HG02970 (cell line): ENCODE measurements at regions not wholly inside any gene's neighbourhood (a gene's known extent, or its start where the extent isn't known, plus 50 kb on each side); places are given as distances from the start of the nearest gene placed in this dataset.
A peak's percentile ranks its signal among the peaks of the same experiment; 100 is the strongest.

Experiments used
- ATAC-seq: cut with Tn5 transposase; IDR thresholded peaks from one replicate; pipeline ENCODE4 v1.9.1; 2021; ENCODE audit warnings: mild to moderate bottlenecking, moderate library complexity, moderate number of reproducible peaks; ENCODE audit not compliant: unreplicated experiment, low FRiP score

DNA sequence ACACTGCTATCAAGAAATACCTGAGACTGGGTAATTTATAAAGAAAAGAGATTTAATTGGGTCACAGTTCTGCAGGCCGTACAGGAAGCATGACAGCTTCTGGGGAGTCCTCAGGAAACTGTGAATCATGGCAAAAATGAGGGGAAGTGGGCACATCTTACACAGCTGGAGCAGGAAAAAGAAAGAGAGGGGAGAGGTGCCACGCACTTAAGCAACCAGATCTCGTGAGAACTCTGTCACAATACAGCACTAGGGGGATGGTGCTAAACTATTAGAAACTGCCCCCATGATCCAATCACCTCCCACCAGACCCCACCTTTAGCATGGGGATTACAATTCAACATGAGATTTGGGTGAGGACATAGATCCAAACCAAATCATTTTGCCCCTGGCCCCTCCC, 105.5 kb upstream of the CPLX2 start:
- ATAC-seq, result no peak

DNA sequence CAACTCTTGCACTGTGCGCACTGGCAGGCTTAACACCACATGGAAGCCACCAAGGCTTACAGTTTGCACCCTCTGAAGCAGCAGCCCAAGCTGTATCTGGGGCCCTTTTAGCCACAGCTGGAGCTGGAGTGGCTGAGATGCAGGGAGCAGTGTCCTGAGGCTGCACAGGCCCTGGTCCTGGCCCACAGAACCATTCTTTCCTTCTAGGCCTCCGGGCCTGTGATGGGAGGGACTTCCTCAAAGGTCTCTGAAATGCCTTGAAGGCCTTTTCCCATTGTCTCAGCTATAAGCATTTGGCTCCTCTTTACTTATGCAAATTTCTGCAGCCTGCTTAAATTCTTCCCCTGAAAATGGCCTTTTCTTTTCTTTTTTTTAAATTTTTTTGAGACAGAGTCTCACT, 104.4 kb upstream of the CPLX2 start:
- no peak for ATAC-seq

DNA sequence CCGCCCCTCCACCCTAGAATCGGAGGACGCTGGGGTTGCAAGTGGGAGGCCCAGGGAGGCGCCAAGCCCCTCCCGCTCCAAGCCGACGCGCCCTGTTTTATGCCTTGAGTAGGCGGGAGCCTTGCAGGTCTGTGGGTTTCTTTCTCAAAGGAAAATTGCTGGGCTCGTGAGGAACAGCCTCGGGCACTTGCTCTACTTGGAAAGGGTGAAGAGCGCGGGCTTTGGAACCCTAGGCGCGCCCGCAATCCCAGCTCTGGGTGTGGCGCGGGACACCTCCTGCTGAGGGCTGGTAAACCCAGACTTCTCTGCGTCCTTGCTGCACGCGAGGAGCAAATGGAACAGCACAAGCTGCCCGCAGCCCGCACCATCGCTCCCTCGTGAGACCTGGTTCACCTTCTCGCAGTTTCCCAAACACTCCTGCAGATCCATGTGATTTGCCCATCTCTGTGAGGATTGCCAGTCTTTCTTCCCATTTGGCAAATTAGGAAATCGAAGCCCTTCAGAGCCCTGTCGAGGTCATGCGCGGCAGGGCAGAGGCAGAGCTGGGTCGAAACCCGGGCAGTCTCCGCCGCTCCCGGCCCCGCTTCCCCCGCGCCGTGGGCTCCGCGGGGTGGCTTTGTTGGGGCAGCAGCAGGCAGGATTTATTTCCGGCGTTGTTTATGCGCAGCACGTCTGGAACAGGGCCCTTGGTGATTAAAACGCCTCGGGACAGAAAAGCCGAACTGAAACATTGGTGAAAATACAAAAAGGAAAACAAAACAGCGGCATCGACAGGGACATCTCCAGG, 98.4 kb upstream of the CPLX2 start:
- ATAC-seq, result no peak

DNA sequence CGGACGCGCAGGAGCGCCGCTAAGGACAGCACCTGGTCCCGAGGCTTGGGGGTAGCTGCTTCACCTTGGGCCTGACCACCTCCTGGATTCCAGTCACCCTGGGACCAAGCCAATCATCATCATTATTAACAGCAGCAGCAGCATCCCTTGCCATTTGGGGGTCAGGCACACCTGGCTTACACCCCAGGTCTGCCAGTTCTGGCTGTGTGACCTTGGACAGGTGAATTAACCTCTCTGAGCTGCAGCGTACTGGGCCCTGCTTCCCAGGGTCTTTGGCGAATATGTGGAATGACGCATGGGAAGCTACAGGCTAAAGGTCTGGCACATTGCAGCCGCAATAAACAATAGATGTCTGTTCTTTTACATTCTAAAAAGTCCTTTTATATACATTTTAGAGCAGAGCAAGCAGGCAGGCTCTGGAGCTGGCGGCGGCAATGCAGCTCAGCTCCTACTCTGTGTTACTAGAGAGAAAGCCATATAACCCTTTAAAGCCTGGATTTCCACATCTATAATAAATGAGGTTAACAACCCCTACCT, 97.8 kb upstream of the CPLX2 start:
- no peak for ATAC-seq

DNA sequence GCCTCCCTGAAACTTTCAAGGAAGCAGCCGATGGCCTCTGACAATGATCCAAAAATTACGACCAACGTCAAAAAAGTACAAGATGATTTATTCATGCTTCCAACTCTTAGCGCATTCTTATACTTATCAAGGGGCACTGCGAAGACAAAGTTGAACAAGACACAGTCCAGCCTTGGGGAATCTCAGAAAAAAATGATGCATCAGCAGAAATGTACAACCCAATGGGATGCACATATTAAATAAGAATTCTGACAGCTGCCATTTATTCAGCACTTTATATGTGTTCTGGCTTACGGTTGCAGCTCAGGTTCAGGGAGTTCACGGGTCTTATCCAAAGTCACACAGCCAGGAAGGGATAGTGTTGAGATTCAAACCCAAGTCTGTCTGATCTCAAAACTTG, 96.0 kb upstream of the CPLX2 start:
- no peak for ATAC-seq

DNA sequence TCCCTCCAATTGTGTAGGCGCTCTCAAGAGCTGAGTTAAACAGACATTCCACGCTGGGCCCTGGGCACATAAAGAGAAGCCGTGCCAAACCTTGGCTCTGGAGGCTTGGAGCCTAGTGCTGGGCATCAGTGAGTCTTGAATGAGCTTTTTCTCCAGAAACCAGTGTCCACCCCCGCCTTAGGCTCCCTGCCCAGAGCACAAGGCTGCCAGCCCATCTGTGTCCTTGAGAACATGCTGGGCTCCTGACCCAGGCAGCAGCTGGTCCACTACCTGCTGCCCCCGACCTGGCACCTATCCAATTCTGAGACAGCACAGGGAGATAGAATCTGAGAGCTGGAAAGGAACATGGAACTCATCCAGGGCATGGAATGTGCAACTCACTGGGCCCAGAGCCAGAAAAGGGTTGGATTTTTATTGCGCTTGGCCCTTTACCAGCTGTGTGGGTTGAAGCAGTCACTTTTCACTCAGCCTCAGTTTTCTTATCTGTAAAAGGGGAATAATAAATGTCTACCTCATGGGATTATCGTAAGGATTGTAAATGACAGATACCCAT, 92.4 kb upstream of the CPLX2 start:
- no peak for ATAC-seq

DNA sequence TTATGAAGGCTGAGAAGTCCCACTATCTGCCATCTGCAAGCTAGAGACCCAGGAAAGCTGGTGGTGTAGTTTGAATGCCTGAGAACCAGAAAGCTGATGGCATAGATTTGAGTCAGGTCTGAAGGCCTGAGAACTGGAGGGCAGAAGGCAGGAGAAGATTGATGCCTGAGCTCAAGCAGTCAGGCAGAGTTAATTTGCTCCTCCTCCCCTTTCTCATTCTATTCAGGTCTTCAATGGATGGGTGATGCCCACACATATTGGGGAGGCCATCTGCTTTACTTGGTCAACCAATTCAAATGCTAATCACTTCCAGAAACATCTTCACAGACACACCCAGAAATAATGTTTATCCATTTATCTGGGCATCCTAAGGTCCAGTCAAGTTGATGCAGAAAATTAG, 87.6 kb upstream of the CPLX2 start:
- no peak for ATAC-seq

DNA sequence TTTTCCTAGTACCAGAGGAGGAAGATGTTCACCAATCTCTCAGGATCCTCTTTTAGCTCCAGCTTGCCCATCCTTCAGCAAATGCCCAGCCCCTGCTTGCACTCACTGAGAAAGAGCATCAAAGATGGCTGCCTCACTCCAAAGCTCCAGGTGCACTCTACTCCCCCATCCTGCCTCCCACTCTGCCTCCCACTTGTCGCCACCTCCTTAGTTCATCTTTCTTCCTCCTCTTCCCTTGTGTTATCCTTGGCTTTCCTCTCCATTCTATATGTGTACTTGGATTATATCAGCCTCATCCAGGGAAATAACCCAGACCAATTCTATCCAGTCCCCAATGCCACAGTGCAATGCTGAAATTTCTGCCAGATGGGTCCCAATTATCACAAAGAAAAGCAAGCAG, 87.1 kb upstream of the CPLX2 start:
- no peak for ATAC-seq

DNA sequence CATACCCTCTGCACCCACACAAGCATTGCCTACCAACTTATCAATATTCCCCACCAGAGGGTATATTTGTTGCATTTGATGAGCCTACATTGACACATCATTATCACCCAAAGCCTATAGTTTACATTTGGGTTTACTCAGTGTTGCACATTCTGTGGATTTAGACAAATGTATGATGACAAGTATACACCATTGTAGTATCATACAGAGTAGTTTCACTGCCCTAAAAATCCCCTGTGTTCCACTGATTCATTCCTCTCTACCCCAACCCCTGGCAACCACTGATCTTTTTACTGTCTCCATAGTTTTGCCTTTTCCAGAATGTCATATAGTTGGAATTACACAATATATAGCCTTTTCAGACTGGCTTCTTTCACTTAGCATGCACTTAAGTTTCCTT, 85.7 kb upstream of the CPLX2 start:
- ATAC-seq, result no peak

DNA sequence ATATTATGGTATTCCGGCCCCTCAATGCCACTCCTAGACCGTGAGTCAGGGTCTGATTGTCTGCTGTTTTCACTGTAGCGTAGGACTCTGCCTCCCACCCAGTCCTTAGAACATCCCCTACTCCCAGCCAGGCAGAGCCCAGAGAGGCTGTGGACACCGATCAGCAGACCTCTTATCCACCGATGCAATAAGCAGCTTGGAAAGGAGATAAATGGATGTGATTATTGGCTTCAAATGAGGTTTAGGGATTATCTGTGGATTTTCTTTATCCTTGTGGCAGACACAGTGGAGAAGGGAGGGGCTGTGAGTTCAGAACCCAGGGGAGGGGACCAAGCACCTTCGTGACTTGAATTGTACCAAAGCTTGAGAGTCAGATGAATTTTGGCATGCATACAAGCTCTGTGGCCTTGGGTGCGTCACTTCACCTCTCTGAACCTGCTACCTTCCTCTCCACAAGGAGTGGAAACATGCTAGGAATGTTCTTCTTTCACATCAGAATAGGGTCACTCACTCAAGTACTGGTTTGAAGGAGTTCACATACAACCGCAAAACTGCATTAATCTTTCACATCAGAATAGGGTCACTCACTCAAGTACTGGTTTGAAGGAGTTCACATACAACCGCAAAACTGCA, 83.1 kb upstream of the CPLX2 start:
- ATAC-seq, result no peak

DNA sequence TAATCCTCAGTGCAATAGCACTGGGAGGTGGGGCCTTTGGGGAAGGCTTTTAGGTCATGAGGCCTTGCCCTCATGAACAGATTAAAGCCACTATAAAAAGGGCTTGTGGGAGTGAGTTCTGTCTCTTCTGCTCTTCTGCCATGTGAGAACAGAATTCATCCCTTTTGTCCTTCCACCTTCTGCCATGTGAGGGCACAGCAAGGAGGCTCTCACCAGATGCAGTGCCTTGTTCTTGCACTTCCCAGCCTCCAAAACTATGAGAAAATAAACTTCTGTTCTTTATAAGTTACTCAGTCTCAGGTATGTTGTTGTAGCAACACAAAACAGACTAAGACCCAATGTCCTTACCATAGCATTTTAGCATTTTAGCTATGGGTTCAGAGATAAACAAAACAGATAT, 81.7 kb upstream of the CPLX2 start:
- no peak for ATAC-seq

DNA sequence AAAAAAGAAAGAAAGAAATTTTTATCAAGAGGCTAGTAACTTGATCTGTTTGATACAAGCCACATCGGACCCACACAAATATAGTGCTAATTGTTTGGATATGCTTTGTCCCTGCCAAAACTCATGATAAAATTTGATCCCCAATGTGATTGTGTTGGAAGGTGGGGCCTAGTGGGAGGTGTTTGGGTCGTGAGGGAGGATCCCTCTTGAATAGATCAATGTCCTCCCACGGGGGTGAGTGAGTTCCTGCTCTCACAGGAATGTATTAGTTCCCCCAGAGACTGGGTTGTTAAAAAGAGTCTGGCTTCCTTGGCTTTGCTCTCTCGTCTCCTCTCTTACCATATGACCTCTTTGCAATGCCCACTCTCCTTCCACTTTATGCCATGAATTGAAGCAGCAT, 80.6 kb upstream of the CPLX2 start:
- no peak for ATAC-seq

DNA sequence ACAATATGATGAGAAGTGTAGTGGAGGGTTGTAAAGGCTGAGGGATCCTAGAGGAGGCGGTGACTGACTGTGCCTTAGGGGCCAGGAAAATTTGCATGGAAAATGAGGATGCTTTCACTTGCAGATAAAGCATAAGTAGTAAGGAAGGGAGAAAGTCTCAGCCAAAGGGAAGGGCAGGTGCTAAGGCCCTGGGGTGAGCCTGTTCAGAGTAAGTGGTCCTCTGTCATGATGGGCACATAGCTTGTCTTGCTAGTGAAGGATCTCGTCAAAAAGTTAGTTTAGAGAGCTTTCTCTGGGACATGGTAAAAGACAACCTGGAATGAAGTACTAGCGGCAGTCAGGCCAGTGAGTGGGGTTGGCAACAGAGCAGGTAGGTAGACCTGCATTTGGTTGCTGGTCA, 75.4 kb upstream of the CPLX2 start:
- ATAC-seq, result no peak

DNA sequence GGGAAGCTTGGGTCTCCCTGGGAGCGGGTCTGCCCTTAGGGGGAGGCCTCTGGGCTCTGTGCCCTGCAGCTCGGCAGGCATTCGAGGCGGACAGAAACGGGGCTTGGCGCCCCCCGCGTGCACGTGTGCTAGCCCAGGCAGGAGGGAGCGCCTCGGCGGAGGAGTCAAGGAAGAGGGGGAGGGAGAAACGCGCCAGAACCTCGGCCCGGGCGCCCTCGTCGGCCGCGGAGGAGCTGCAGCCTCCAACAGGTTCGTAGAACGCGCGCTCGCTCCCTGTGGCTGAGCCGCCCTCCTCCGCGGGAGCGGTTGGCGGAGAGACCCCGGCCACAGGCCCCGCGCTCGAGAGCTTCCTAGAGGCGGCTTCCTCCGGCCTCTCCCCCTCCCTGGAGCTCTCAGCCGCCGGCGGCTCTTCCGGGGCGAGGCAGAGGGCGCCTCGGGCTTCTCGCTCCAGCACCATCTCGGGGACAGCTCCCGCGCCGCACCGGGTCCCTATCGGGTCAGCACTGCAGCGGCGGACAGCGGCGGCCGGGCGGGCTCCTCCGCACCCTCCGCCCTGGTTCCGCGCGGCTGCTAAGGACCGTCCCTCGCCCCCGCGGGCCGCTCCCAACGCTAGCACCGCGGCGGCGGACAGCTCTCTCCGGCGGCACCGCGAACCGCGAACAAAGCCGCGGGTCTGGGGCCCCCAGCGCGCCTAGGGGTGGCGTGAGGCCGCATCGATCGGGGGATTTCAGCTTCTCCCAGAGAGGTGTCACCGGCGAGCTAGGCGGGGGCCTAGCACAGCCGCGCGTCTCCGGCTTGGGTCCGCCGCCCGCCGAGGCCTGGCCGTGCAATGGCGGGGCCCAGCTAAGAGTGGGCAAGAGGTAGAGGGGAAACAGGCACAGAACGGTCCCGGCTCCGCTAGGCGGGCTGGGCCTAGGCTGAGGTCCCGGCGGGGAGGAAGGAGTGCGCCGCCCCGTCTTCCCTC, 74.6 kb upstream of the CPLX2 start:
- ATAC-seq, result peak; percentile 56

DNA sequence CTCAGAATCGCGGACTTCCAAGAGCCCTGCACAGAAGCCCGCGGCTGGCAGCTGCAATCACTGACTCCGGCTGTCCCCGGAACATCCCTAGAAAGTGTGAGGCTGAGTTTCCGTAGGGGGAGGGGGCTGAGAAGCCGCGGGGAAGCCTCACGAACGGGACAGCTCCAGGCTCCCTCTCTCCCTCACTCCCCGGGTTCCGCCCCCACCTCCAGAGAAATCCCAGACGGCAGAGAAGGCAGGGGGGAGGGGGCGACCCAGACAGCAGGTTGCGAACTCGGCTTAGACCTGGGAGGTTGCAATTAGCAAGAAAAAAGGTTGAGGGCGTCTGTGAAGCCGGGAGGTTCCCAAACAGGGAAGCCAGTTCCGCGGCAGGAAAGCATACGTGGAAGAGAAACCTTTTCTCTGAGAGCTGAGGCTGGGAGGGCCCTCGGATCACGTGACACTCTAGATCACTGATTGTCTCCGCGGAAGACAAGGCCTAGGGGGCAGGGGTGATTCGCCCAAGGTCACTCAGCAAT, 73.8 kb upstream of the CPLX2 start:
- ATAC-seq, result no peak

DNA sequence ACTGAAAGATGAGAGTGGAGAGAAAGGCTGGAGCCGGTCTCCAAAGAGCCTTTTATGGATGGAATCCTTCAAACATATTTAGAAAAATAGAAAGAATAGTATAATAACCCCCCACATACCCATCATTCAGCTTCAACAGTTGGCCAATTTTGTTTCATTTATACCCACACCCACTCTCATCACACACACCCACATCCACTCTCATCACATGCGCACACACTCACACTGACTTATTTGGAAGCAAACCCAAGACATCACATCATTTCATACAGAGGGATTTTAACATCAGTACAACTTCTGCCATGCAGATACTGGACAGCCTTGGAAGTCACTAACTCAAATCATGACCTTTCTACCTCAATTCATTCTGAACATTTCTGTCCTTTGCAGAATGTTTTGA, 72.8 kb upstream of the CPLX2 start:
- no peak for ATAC-seq

DNA sequence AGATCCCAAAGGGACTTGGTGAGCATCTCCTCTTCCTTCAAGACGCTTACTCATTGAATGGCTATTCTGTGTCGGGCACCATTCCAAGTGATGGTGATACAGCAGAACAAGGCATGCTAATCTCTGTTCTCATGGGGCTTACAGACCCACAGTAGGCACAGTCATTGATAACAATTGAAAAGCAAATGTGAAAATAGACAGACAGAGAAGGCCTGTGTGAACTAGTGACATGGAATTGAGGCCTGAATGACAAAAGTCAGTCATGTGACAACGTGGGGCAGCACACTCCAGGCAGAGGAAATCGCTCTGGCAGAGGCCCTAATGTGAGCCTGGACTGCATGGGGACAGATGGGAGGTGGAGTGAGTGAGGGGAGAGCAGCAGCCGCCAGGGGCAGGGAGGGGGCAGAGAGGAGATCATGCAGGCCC, 70.7 kb upstream of the CPLX2 start:
- ATAC-seq, result no peak

DNA sequence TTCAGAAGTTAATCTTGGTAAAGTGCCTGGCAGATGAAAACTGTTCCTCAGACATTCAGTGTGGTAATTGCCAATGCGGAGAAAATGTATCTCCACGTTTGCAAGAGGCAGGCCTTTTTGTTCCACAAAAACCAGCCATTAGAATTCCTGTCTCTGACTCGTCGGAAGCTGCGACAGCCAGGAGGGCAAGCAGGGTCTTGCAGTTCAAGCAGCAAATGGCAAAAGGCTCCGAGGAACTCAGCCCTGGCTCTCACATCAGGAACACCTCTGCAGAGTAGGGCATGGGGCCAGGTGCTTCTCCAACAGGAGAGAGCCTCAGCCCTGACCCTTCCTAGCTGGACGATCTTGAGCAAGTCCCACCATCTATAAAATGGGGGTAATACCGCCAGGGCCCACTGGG, 69.0 kb upstream of the CPLX2 start:
- no peak for ATAC-seq

DNA sequence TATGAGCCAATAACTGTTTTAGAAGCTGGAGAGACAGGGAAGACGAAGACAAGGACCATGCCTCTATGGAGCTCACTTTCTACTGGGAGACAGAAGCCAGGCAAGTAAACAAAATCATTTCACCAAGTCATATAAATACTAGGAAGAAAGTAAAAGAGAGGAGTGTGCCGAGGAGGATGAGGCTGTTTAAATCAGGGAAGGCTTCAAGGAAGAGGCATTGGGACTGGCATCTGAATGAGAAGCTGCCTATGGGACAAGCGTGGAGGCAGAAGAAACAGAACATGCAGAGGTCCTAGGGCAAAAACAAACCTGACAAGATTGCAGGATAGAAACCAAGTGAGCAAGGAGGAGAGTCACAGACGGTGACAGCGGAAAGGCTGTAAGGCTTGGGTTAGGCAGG, 68.1 kb upstream of the CPLX2 start:
- ATAC-seq, result no peak

DNA sequence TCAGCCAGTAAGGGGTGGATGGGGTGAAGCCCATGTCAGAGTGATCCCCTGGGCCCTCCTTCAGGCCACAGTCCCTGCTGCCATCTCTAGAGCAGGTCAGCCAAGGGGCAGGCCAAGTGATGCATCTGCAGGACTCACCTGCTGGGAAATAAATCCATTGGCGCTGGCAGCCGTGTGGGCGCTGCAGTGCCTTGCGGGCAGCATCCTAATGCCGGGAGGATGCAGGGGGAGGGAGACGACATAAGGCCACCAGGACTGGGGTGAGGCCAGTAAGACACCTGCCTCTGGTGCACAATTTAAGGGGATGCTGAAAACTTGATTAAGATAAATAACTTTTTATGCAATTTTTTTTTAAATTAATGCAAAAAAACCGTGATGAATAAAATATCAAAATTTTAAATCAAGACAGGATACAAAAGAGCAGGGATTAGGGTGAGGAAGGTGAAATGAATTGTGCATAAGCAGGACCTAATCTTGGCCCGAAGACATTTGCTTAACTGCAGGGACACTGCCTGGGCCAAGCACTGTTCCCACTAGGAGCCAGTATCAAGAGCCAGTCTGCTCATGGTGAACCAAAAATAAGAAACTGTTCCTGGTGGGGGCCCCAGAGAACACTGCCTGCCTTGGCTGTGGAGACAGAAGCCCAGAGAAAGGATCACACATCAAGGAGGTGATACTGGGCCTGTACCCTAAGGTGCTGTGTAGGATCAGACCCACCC, 67.5 kb upstream of the CPLX2 start:
- no peak for ATAC-seq
